ENCODE measurements at regions not wholly inside any gene's neighbourhood (a gene's known extent, or its start where the extent isn't known, plus 50 kb on each side); places are given as distances from the start of the nearest gene placed in this dataset.

- H4K20me1 ChIP-seq (ENCODE audit: control insufficient read depth, extremely low read depth, insufficient read depth, low read length) = no peaks in the 10 kb centered on the region
- DNase-seq (ENCODE audit: low read depth, low spot score) (no peak), FAIRE-seq (no peak)
- H2AFZ ChIP-seq (ENCODE audit: control insufficient read depth, low read length) = no peak overlapping the region
- no peaks in the 10 kb centered on the region for H3K36me3 ChIP-seq (ENCODE audit: control insufficient read depth in 2 of 2, extremely low read depth in 1 of 2, insufficient read depth in 2 of 2, low read length in 2 of 2)
- H3K27ac ChIP-seq (ENCODE audit: control insufficient read depth, insufficient read depth, low read length) = no peak overlapping the region
- H3K79me2 ChIP-seq (ENCODE audit: control insufficient read depth, insufficient read depth, low read length) = no peaks in the 10 kb centered on the region
- no peaks in the 10 kb centered on the region for H3K27me3 ChIP-seq (ENCODE audit: control insufficient read depth, extremely low read depth, insufficient read depth, low read length)
- no peak overlapping the region for H3K9ac ChIP-seq (ENCODE audit: control insufficient read depth, extremely low read depth, insufficient read depth, low read length)
- H3K4me3 ChIP-seq (ENCODE audit: control insufficient read depth in 2 of 3, extremely low read depth in 1 of 3, insufficient read depth in 2 of 3, low read depth in 1 of 3, low read length in 3 of 3) = no peak overlapping the region
- TF ChIP-seq, protein P1, sequence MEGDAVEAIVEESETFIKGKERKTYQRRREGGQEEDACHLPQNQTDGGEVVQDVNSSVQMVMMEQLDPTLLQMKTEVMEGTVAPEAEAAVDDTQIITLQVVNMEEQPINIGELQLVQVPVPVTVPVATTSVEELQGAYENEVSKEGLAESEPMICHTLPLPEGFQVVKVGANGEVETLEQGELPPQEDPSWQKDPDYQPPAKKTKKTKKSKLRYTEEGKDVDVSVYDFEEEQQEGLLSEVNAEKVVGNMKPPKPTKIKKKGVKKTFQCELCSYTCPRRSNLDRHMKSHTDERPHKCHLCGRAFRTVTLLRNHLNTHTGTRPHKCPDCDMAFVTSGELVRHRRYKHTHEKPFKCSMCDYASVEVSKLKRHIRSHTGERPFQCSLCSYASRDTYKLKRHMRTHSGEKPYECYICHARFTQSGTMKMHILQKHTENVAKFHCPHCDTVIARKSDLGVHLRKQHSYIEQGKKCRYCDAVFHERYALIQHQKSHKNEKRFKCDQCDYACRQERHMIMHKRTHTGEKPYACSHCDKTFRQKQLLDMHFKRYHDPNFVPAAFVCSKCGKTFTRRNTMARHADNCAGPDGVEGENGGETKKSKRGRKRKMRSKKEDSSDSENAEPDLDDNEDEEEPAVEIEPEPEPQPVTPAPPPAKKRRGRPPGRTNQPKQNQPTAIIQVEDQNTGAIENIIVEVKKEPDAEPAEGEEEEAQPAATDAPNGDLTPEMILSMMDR (optimal IDR thresholded peaks at IDR 0.05 in 1 of 3, IDR thresholded peaks at IDR 0.05 in 1 of 3, conservative IDR thresholded peaks at IDR 0.05 in 1 of 3; ENCODE audit: extremely low read depth in 1 of 3, insufficient read depth in 2 of 3, low read length in 3 of 3) = no peak
- TF ChIP-seq EZH2 (IDR thresholded peaks at IDR 0.05; ENCODE audit: low read length) = no peak
- no peaks in the 10 kb centered on the region for H3K4me1 ChIP-seq (ENCODE audit: control insufficient read depth, extremely low read depth, insufficient read depth, low read length)
- no peaks in the 10 kb centered on the region for H3K9me1 ChIP-seq (ENCODE audit: control insufficient read depth, extremely low read depth, insufficient read depth, low read length)
- no peak overlapping the region for H3K4me2 ChIP-seq (ENCODE audit: control insufficient read depth, extremely low read depth, insufficient read depth, low read depth, low read length)
- no peaks in the 10 kb centered on the region for H3K9me3 ChIP-seq (ENCODE audit: control insufficient read depth, low read depth, low read length)
- dilution Hi-C loops (cut with MboI; ENCODE audit: extremely low pct_ligation_motif_present, low sequenced_read_pairs) = no loop called here
Observed at GRCh38 chr10:52672880-52673279, 99.7 kb downstream of the MBL2 start.

DNA sequence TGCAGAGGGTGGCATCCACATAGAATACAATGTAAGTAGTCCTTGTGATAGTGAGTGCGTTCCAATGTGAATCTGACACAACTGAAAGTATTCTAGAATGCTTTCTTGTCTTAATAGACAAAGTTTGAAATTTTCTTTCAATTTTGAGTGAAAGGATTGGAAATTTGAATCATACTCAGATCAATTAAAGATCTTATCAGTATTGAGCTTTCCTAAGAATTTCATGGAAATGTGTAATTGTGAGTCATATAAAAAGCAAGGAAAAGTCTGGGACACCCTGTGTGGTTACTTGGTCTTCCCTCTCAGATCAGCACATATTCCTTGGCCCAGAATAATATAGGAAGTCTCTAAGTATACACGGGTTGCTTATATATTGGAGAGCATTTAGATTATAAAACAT is 99.1 kb downstream of the MBL2 start:
- Histone ChIP-seq H3K27ac (ENCODE audit: control insufficient read depth, insufficient read depth, low read length) (no peak overlapping the region), H3K4me1 (ENCODE audit: control insufficient read depth, extremely low read depth, insufficient read depth, low read length) (no peaks in the 10 kb centered on the region), H3K36me3 (ENCODE audit: control insufficient read depth in 2 of 2, extremely low read depth in 1 of 2, insufficient read depth in 2 of 2, low read length in 2 of 2) (no peaks in the 10 kb centered on the region), H4K20me1 (ENCODE audit: control insufficient read depth, extremely low read depth, insufficient read depth, low read length) (no peaks in the 10 kb centered on the region), H3K9ac (ENCODE audit: control insufficient read depth, extremely low read depth, insufficient read depth, low read length) (no peak overlapping the region), H3K9me1 (ENCODE audit: control insufficient read depth, extremely low read depth, insufficient read depth, low read length) (no peaks in the 10 kb centered on the region), H3K27me3 (ENCODE audit: control insufficient read depth, extremely low read depth, insufficient read depth, low read length) (no peaks in the 10 kb centered on the region), H2AFZ (ENCODE audit: control insufficient read depth, low read length) (no peak overlapping the region), H3K9me3 (ENCODE audit: control insufficient read depth, low read depth, low read length) (no peaks in the 10 kb centered on the region), H3K79me2 (ENCODE audit: control insufficient read depth, insufficient read depth, low read length) (no peaks in the 10 kb centered on the region), H3K4me3 (ENCODE audit: control insufficient read depth in 2 of 3, extremely low read depth in 1 of 3, insufficient read depth in 2 of 3, low read depth in 1 of 3, low read length in 3 of 3) (no peak overlapping the region), H3K4me2 (ENCODE audit: control insufficient read depth, extremely low read depth, insufficient read depth, low read depth, low read length) (no peak overlapping the region)
- TF ChIP-seq EZH2 (IDR thresholded peaks at IDR 0.05; ENCODE audit: low read length) = no peak
- TF ChIP-seq, protein P1 (optimal IDR thresholded peaks at IDR 0.05 in 1 of 3, IDR thresholded peaks at IDR 0.05 in 1 of 3, conservative IDR thresholded peaks at IDR 0.05 in 1 of 3; ENCODE audit: extremely low read depth in 1 of 3, insufficient read depth in 2 of 3, low read length in 3 of 3) = no peak
- dilution Hi-C loops (cut with MboI; ENCODE audit: extremely low pct_ligation_motif_present, low sequenced_read_pairs) = no loop called here
- DNase-seq (ENCODE audit: low read depth, low spot score) = no peak
- no peak for FAIRE-seq

Measured in keratinocyte (primary cell).